Stimulated activated CD4-positive, alpha-beta T cell treated with anti-CD3 and anti-CD28 coated beads, TNF-alpha, amount 100 ng/mL, for 1 hour (primary cell): ENCODE measurements at regions not wholly inside any gene's neighbourhood (a gene's known extent, or its start where the extent isn't known, plus 50 kb on each side); places are given as distances from the start of the nearest gene placed in this dataset.

Source experiments
- DNase-seq, 3 donors: peaks; one replicate each; pipeline ENCODE4 v3.0.0-alpha.2; 2020; ENCODE audit warnings: low read depth in 3 of 3, low spot score in 1 of 3

GRCh38 chr10:21099291-21100062 lies 202.4 kb upstream of the NEBL start:
- DNase-seq, result no peak

- no peak for DNase-seq
Measured at GRCh38 chr10:21097926-21098355, 200.8 kb upstream of the NEBL start.

GRCh38 chr10:21095494-21096055 lies 198.5 kb upstream of the NEBL start:
- no peak for DNase-seq

- no peak for DNase-seq
Measured at GRCh38 chr10:21095073-21095472, 198.0 kb upstream of the NEBL start.

- no peak for DNase-seq
Measured at GRCh38 chr10:21092683-21093524, 195.8 kb upstream of the NEBL start.

- no peak for DNase-seq
Measured at GRCh38 chr10:21090609-21091082, 193.5 kb upstream of the NEBL start.

GRCh38 chr10:21087476-21087875 lies 190.4 kb upstream of the NEBL start:
- no peak for DNase-seq

- no peak for DNase-seq
Measured at GRCh38 chr10:21084700-21085099, 187.6 kb upstream of the NEBL start.

- no peak for DNase-seq
Measured at GRCh38 chr10:21083861-21084260, 186.8 kb upstream of the NEBL start.

- DNase-seq, result no peak
Measured at GRCh38 chr10:21082206-21082605, 185.1 kb upstream of the NEBL start.

GRCh38 chr10:21080261-21080660 lies 183.2 kb upstream of the NEBL start:
- no peak for DNase-seq

GRCh38 chr10:21079330-21079658 lies 182.2 kb upstream of the NEBL start:
- no peak for DNase-seq

GRCh38 chr10:21078410-21079329 lies 181.6 kb upstream of the NEBL start:
- no peak for DNase-seq

- DNase-seq, result no peak
Measured at GRCh38 chr10:21077681-21078080, 180.6 kb upstream of the NEBL start.

GRCh38 chr10:21076381-21076780 lies 179.3 kb upstream of the NEBL start:
- DNase-seq, result no peak

- DNase-seq, result no peak
Measured at GRCh38 chr10:21075880-21076279, 178.8 kb upstream of the NEBL start.

- no peak for DNase-seq
Measured at GRCh38 chr10:21071001-21071673, 174.0 kb upstream of the NEBL start.

GRCh38 chr10:21069929-21070700 lies 173.0 kb upstream of the NEBL start:
- DNase-seq, result no peak

GRCh38 chr10:21069278-21069677 lies 172.2 kb upstream of the NEBL start:
- no peak for DNase-seq
